NCI-H2029 treated with DMSO at 0.1 percent for 48 hours (cell line): ENCODE measurements at regions not wholly inside any gene's neighbourhood (a gene's known extent, or its start where the extent isn't known, plus 50 kb on each side); places are given as distances from the start of the nearest gene placed in this dataset.
A peak's percentile ranks its signal among the peaks of the same experiment; 100 is the strongest.
"Not testable (repeated sequence)": the region's sequence is repeated elsewhere in the genome, so short reads cannot be mapped to it uniquely, and the experiment has no call there.

ENCODE experiments used
- DNase-seq: peaks from one replicate; lab custom pipeline; 2025; lab: John Stamatoyannopoulos, UW

- no peak for DNase-seq
Measured at GRCh38 chr2:129008881-129009554, 690.4 kb upstream of the HS6ST1 start.

DNA sequence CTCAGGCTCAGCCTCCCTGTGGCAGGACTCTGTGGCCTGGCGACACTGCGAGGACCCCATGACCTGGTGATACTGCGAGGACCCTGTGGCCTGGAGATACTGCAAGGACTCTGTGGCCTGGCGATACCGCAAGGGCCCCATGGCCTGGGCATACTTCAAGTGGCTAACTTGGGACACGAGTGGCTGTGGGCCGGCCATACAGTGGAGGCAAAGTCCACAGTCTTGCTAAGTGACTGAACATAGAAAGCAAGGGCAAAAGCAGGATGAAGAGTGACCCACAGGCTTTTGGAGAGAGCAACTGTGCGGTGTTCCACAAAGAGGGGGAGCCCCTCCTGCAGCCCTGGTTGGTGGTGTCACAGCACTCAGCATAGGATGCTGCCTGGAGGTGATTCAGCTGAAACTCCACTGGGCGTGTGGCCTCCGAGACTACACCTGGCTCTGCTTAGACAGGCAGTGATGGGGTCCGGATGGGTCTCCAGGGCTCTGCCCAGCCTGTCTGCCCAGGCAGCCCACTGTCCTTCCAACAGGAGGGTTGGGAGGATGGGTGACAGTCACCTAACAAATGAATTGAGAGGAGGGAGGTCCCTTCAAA lies 691.0 kb upstream of the HS6ST1 start:
- DNase-seq, result no peak

- DNase-seq, result no peak
Measured at GRCh38 chr2:129010262-129010661, 691.6 kb upstream of the HS6ST1 start.

DNA sequence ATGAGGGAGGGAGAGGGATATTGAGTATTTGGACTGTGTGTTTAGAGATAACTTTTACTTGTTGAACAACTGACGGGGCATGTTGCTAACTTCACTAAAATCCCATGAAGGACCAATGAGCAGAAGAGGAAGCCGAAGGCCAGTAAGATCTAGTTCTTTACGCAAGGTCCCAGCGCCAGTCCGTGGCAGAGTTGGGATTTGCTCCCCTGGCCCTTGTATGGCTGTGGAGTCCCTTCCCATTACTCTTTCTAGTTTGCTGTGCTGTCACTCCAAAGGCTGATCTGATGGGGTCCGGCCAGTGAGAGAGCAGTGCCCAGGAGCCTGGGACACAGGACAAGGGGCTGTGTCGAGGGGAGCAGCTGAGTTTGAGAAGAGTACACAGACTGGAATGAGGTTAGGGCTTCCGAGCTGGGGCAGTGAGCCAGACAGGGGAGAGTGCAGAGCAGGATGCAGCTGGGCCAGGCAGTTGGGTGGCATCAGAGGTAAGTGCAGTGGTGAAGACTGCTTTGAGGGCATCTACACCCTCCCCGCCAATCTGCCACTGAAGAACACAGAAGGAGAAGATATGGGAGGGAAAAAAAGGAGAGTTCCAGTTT lies 692.9 kb upstream of the HS6ST1 start:
- no peak for DNase-seq

DNA sequence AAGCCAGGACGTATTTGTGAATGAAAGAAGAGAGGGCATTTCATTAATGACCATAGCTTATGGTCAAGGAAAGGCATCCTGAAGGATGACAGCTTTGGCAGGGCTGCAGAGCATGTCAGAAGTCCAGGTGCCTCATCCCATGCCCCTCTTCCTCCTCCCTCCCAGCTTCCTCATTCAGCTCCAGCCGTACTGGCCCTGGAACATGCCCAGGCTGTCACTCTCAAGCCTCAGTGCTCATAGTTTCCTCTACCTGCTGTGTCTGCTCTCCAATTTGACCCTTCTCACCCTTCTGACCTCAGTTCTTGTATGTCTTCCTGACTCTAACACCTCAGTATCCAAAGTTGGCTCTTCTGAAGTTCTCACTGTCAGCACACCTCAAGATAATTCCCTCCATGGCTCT lies 695.8 kb upstream of the HS6ST1 start:
- DNase-seq, result no peak

DNA sequence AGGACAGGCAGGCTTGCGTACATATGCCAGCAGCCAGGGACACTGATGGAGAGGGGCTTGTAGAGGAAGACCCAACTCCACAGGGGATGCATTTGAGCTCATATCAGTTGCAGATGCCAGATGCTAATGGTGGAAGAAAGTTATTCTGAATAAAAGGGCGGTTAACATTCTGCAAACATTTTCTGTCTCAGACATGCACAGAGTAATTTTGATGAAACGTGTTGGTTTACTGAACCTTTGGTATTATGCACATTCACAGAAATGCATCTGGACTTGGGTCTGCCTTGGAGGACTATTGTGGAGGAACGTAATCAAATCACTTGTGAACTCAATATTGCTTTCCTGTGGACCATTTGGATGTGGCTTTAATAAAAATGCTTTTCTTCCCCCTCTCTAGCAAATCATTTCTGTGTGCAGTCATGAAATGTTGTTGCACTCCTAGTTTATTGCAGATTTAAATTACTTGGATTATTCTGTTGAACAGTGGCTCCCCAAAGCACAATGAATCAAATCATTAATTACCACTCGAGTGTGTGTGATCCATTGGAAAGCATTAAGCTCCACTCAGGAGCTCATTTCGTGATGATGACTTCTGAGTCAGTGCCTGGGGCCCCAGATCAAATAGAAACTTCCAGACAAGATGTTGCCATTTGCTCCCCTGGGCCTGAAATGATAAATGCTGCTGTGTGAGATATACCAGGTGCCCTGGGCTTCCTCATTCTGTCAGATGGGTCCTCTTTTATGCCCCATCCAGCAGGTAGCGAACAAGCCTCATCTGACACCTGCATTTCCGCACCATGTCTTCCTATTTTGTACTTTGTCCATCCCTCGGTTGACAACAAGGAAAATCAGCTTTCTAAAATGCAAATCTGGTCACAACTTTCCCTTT lies 697.0 kb upstream of the HS6ST1 start:
- no peak for DNase-seq

GRCh38 chr2:129016972-129017371 lies 698.3 kb upstream of the HS6ST1 start:
- DNase-seq, result no peak

DNA sequence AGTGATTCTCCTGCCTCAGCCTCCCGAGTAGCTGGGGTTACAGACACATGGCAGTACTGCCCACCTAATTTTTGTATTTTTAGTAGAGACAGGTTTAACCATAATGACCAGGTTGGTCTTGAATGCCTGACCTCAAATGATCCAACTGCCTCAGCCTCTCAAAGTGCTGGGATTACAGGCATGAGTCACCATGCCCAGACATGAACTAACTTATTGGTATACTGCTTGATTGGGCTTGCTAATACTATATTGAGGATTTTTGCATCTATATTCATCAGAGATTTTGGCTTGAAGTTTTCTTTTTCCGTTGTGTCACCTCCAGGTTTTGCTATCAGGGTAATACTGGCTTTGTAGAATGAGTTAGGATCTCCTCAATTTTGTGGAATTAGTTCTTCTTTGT lies 706.1 kb upstream of the HS6ST1 start:
- DNase-seq, result no peak

GRCh38 chr2:129035992-129036391 lies 717.3 kb upstream of the HS6ST1 start:
- no peak for DNase-seq

- not testable (repeated sequence) for DNase-seq
Measured at GRCh38 chr2:129043677-129044076, 725.0 kb upstream of the HS6ST1 start.

GRCh38 chr2:129046475-129046874 lies 727.8 kb upstream of the HS6ST1 start:
- not testable (repeated sequence) for DNase-seq

DNA sequence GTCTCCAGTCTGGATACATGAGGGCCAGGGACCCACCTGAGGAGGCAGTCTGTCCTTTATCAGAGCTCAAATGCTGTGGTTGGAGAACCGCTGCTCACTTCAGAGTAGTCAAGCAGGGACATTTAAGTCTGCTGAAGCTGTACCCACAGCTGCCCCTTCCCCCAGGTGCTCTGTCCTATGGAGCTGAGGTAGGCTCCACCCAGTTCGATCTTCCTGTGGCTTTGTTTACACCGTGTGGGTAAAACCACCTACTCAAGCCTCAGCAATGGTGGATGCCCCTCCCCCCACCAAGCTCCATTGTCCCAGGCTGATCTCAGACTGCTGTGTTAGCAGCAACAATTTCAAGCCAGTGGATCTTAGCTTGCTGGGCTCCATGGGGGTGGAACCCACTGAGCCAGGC lies 731.4 kb upstream of the HS6ST1 start:
- DNase-seq, result no peak

GRCh38 chr2:129055242-129055641 lies 736.6 kb upstream of the HS6ST1 start:
- DNase-seq, result no peak

DNA sequence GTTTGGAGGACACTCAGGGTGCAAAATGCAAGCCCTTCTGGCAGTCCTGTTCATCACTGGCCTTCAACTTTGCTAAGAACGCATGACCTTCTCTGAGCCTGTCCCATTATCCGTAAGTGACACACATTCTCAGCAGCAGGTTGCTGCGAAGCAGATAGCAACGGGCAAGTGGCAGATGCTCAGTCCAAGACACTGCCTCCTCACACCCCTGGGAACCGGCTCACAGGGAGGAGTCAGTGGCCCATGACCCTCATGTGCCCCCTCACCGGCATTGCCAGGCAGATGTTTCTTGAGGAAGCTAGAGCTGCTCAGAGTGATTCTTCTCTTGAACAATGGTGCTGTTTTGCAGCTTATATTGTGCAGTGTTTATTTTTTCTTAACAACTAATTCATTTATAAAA lies 737.2 kb upstream of the HS6ST1 start:
- no peak for DNase-seq

DNA sequence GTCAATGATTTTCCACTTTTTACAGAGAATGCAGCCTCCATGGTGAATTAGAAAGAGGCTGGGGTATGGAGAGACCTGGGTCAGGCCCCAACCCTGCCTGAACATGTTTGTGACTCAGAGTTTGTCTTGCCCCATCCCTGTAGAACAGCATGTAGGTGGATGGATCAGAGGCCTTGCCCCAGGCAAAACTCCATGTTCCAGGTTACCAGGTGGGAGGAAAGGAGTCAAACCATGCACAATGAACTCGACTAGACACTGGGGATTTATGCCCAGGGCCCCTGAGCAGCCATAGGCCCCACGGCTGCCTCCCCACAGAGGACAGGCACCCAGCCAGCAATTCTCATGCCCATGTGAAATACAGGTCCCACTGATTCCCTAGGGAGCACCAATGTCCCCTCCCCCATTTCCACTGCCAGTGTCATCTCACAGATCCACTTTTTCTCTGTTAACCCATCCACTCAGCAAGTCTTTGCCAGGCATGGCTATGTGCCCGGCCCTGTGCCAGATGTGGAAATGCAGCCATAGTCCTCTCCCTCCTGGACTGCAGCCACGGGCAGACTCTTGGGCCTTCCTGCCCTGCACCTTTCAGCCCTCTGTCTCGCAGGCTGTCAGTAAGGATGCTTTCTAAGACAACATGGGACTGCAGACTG lies 737.8 kb upstream of the HS6ST1 start:
- DNase-seq, result peak; percentile 29

DNA sequence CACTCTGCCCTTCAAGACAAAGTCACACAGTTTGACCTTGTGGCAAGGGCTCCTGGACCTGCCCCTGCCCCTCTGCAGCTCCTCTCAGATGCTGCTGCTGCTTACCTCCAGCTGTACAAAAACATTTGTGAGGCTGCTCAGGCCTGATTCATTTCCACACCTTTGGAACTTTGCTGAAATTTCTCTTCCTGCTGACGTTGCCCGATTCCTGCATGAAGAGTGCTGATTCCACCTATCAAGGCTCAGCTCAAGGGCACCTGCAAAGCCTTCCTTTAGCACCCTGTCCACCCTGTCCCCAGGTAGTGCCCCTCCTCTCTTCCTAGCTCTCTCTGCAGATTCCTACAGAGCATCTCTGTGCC lies 738.3 kb upstream of the HS6ST1 start:
- DNase-seq, result no peak

DNA sequence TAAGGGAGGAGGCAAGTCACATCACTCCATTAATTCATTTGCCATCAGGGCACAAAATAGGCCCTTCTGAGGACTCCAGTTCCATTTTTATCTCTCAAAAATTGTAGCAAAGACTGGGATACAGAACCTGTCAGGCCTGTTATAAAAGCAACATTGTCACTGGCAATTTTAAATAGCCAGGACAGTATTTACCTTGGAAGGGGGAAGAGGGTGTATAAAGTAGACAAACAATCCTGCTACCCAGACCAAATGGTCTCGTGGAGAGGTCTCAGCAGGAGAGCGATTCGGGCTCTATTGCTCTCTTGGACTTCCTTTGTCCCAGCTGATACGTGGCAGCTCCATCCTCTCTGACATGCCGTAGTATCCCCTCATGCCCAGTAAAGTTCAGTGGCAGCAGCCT lies 740.3 kb upstream of the HS6ST1 start:
- DNase-seq, result peak; percentile 12

DNA sequence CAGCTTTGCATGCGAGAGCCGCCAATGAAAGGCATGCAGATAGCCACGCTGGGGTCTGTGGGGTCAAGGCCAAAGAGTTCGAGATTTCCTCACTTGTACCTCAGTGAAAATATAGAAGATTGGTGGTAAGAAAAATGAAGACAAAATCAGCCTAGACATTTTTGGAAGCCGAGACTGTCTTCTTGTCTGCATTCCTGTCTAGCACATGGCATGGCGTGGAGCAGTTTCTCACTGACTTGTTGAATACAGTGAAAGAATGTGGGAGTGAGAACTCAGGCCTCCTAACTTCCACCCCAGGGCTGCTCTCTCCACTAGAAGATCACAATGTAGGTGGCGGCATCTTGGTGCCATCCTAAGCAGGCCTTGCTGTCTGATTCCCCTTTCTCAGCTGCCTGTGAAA lies 740.8 kb upstream of the HS6ST1 start:
- DNase-seq, result no peak

- DNase-seq, result no peak
Measured at GRCh38 chr2:129061069-129061768, 742.6 kb upstream of the HS6ST1 start.

DNA sequence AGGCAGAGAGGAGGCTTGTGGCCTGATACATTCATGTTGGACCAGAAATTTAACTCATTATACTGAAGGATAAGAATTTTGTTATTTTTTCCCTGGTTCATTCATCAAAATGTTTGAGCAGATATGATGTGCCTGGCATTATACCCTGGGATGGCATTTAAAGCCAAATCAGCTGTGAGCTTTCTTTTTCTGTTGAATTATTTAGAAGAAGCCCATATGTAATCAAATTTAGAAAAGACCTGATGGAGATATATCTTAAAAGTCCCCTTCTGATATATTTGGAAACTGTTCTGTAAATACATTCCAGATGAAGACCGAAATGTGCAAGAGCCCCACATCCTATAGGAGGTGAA lies 743.1 kb upstream of the HS6ST1 start:
- no peak for DNase-seq

GRCh38 chr2:129062146-129062912 lies 743.7 kb upstream of the HS6ST1 start:
- no peak for DNase-seq
